ENCODE measurements at regions not wholly inside any gene's neighbourhood (a gene's known extent, or its start where the extent isn't known, plus 50 kb on each side); places are given as distances from the start of the nearest gene placed in this dataset.

DNA sequence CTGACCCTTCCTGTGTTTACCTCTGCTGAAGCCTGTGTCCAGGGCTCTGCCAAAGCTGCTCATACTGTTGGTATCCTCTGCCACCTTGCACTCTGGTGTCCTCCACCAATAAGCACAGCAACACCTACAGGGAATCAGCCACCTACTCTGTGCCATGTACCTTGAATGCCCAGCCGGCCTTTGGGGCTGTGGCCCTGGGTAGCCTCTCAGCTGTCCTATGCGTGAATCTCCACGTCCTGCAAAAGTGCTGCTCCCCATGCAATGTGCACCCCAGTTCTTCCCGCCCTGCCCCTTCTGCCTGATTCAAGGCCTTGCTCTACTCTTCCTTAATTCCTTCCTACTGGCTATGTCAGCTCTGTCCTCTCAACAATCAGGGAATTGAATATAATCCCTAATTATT, 506.5 kb downstream of the ARHGEF28 start:
- TF ChIP-seq CTCF (IDR thresholded peaks at IDR 0.05; ENCODE audit: low read depth, low read length, missing control alignments), result no peak
- in situ Hi-C loops (cut with HindIII; ENCODE audit: low sequenced_read_pairs), result no loop called here
- H3K4me3 ChIP-seq (ENCODE audit: low read depth, low read length), result no peak overlapping the region
- no peak for DNase-seq (ENCODE audit: low read depth)

GRCh38 chr5:74131250-74131649, 505.3 kb downstream of the ARHGEF28 start:
- H3K4me3 ChIP-seq (ENCODE audit: low read depth, low read length), result no peak overlapping the region
- in situ Hi-C loops (cut with HindIII; ENCODE audit: low sequenced_read_pairs), result no loop called here
- TF ChIP-seq CTCF (IDR thresholded peaks at IDR 0.05; ENCODE audit: low read depth, low read length, missing control alignments), result no peak
- no peak for DNase-seq (ENCODE audit: low read depth)

DNA sequence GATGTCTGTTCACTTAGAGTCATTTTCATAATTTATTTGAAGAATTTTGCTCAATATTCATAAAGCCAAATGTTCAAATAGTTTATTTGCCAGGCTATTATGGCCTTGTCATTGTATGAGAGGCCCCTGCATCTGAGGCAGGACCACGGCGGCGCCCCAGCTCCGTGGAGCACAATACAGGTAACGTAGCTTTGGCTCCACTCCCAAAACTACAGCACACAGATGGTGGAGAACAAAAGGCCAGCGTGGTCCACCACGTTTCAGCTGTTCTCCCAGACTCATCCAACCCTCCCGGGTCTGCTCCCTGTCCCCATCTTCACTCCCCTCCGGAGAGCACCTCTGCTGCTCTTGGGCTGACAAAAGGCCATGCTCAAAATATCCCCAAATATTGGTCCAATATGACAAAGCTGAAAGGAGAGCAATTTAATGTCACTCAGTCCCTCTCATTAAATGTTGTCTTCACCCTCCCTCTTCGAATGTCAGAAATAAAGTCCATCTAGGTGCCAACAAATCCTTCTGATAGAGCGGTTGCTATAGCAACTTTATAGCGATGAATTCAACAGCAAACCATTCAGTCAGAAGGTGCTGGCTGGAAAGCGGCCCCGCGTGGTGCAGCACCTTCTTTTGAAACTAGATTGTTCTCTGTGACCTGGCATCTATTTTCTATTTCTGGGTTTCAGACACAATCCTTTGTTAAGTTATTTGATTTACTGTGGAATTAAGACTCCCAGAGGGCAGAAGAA, 504.3 kb downstream of the ARHGEF28 start:
- DNase-seq (ENCODE audit: low read depth), result no peak
- in situ Hi-C loops (cut with HindIII; ENCODE audit: low sequenced_read_pairs), result no loop called here
- H3K4me3 ChIP-seq (ENCODE audit: low read depth, low read length), result no peak overlapping the region
- TF ChIP-seq CTCF (IDR thresholded peaks at IDR 0.05; ENCODE audit: low read depth, low read length, missing control alignments), result no peak

DNA sequence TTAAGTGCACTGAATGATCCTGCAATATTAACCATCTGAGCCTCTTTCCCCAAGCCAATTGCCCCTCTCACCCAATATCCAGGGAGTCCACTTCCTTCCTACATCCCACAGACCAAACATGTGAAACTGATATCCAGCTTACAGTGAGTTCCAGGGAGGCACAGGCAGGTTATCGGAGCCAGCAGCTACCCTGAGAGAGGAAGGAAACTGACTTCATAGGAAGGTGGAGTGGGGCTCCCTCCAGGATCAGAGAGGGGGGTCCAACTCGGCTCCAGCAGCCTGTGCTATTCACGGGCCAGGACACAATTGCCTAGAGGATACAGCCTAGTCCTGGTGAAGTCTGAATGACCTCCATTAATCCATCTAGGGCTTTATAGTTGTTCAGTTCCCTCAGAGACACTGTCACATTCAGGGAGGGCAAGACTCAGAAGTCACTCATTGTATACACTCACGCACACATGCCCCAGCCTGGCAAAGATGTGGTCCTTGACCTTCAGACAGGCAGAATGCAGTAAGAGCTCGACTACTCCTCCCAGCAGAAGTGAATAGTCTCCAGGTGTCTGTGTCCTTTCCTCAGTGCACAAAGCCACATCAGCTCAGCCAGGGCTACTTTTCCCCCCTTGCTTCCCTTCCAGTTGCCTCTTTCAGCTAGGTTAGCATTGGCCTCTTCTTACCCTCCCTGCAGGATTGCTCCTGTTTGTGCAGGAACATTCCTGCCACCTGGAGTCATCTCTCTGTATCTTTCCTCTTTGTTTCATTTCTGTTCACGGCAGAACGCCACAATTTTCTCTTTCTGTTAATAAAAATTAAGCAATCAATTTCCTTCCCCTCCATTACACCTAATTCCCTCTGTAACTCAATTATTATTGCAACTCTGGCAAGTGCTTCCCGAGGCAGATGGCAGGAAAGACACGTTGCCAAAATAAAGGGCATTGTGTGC, 501.7 kb downstream of the ARHGEF28 start:
- peak; percentile 50 for TF ChIP-seq CTCF (IDR thresholded peaks at IDR 0.05; ENCODE audit: low read depth, low read length, missing control alignments)
- in situ Hi-C loops (cut with HindIII; ENCODE audit: low sequenced_read_pairs), result no loop called here
- no peak for DNase-seq (ENCODE audit: low read depth)

DNA sequence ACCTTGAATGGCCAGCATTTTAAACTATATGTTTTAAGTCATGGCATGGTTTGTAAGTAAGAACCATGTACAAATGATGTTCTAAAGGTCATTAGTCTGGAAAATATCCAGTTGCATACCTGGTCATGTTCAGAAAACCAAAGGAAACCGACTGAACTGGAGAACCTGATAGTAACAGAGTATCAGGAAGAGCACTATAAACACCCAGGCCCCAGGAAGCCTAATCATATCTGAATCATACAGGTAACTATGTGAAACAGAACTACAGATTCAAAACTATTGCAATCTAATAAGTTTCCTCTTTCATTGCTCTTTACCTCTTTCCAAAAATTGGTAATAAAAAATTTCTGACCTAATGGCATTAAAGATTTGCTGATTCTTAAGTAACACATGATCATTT, 500.3 kb downstream of the ARHGEF28 start:
- in situ Hi-C loops (cut with HindIII; ENCODE audit: low sequenced_read_pairs), result no loop called here
- no peak for TF ChIP-seq CTCF (IDR thresholded peaks at IDR 0.05; ENCODE audit: low read depth, low read length, missing control alignments)
- H3K4me3 ChIP-seq (ENCODE audit: low read depth, low read length), result no peak overlapping the region
- DNase-seq (ENCODE audit: low read depth), result no peak

More for the DNA sequence above, 501.7 kb downstream of the ARHGEF28 start:
- no peak overlapping the region for H3K4me3 ChIP-seq (ENCODE audit: low read depth, low read length)

DNA sequence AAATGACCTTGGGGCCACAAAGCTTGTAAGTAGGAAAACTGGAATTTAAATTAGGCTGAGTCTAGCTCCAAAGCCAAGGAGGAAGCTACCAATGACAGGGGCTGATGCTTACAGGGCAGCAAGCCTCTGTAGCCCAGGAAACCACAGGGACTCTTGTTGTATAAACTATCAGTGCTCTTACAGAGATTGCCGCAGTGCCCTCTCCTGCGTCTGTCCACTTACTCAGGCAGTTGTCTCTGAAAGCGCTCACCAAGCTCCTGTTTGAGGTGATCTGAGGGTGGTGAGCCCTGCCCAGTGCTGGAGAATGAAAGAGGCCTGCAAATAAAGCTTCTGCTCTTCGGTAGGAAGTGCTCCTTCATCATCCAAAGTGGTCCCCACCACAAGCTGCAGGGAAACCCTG, 498.8 kb downstream of the ARHGEF28 start:
- TF ChIP-seq CTCF (IDR thresholded peaks at IDR 0.05; ENCODE audit: low read depth, low read length, missing control alignments), result no peak
- no peak for DNase-seq (ENCODE audit: low read depth)
- in situ Hi-C loops (cut with HindIII; ENCODE audit: low sequenced_read_pairs), result no loop called here
- H3K4me3 ChIP-seq (ENCODE audit: low read depth, low read length), result no peak overlapping the region
